ENCODE measurements at regions not wholly inside any gene's neighbourhood (a gene's known extent, or its start where the extent isn't known, plus 50 kb on each side); places are given as distances from the start of the nearest gene placed in this dataset.

- TF ChIP-seq CTCF (conservative IDR thresholded peaks at IDR 0.05 in 1 of 2, IDR thresholded peaks at IDR 0.05 in 1 of 2; ENCODE audit: low read depth in 1 of 2, low read length in 2 of 2): no peak
- TF ChIP-seq EZH2 (IDR thresholded peaks at IDR 0.05; ENCODE audit: low read length, missing control alignments): no peak
These were observed 500.3 kb upstream of the LMCD1 start for GRCh38 chr3:8001307-8001706.
